ENCODE measurements at regions not wholly inside any gene's neighbourhood (a gene's known extent, or its start where the extent isn't known, plus 50 kb on each side); places are given as distances from the start of the nearest gene placed in this dataset.

GRCh38 chr5:74286734-74287695, 353.5 kb downstream of the ENC1 start:
- H3K4me1 ChIP-seq (ENCODE audit: insufficient read depth, low read length, poor library complexity, severe bottlenecking) = no peaks in the 10 kb centered on the region
- ChIA-PET POLR2A (ENCODE audit: low non-redundant PET) (interaction anchor here (0.6 kb wide), 1 partner anchor 1656 kb away, joined by 3 read pairs; no protein-coding TSS in a partner anchor), CTCF (no interaction called here)
- H3K4me3 ChIP-seq (ENCODE audit: low read depth, low read length, poor library complexity, severe bottlenecking) = no peak overlapping the region
- H3K9me3 ChIP-seq (ENCODE audit: low read depth, low read length, poor library complexity, severe bottlenecking) = no peaks in the 10 kb centered on the region
- H3K36me3 ChIP-seq (ENCODE audit: insufficient read depth, low read length, poor library complexity, severe bottlenecking) = no peaks in the 10 kb centered on the region
- intact Hi-C loops (cut with micrococcal nuclease; ENCODE audit: unreplicated experiment) = no loop called here
- peaks cover 32% of the 10 kb centered on the region for H3K27me3 ChIP-seq (replicated peaks; ENCODE audit: insufficient read depth, low read depth, low read length, poor library complexity)
- DNase-seq (ENCODE audit: low spot score) = no peak
- no peak overlapping the region for H3K27ac ChIP-seq (ENCODE audit: low read depth, low read length, poor library complexity, severe bottlenecking)
- TF ChIP-seq EZH2 (IDR thresholded peaks at IDR 0.05; ENCODE audit: borderline replicate concordance, low read depth, low read length, poor library complexity, severe bottlenecking) (no peak), CTCF (conservative IDR thresholded peaks at IDR 0.05; ENCODE audit: low read depth, low read length) (no peak)
- BruUV-seq (replicated peaks) = no TSS peak

- BruUV-seq (replicated peaks) = no TSS peak
- Histone ChIP-seq H3K27ac (ENCODE audit: low read depth, low read length, poor library complexity, severe bottlenecking) (no peak overlapping the region), H3K27me3 (replicated peaks; ENCODE audit: insufficient read depth, low read depth, low read length, poor library complexity) (peaks cover 24% of the 10 kb centered on the region), H3K36me3 (ENCODE audit: insufficient read depth, low read length, poor library complexity, severe bottlenecking) (no peaks in the 10 kb centered on the region), H3K4me3 (ENCODE audit: low read depth, low read length, poor library complexity, severe bottlenecking) (no peak overlapping the region), H3K9me3 (ENCODE audit: low read depth, low read length, poor library complexity, severe bottlenecking) (no peaks in the 10 kb centered on the region), H3K4me1 (ENCODE audit: insufficient read depth, low read length, poor library complexity, severe bottlenecking) (no peaks in the 10 kb centered on the region)
- DNase-seq (ENCODE audit: low spot score) = no peak
- intact Hi-C loops (cut with micrococcal nuclease; ENCODE audit: unreplicated experiment) = no loop called here
- POLR2A ChIA-PET (ENCODE audit: low non-redundant PET) = interaction anchor here (0.7 kb wide), 1 partner anchor 488 kb away, joined by 3 read pairs; no protein-coding TSS in a partner anchor
- CTCF ChIA-PET = no interaction called here
- TF ChIP-seq EZH2 (IDR thresholded peaks at IDR 0.05; ENCODE audit: borderline replicate concordance, low read depth, low read length, poor library complexity, severe bottlenecking) = no peak
- TF ChIP-seq CTCF (conservative IDR thresholded peaks at IDR 0.05; ENCODE audit: low read depth, low read length) = no peak
Measured at GRCh38 chr5:74285675-74286280, 354.8 kb downstream of the ENC1 start.

GRCh38 chr5:74282490-74282889, 358.0 kb downstream of the ENC1 start:
- H3K4me1 ChIP-seq (ENCODE audit: insufficient read depth, low read length, poor library complexity, severe bottlenecking) = no peaks in the 10 kb centered on the region
- peaks cover 18% of the 10 kb centered on the region for H3K27me3 ChIP-seq (replicated peaks; ENCODE audit: insufficient read depth, low read depth, low read length, poor library complexity)
- ChIA-PET POLR2A (ENCODE audit: low non-redundant PET) (no interaction called here), CTCF (no interaction called here)
- H3K27ac ChIP-seq (ENCODE audit: low read depth, low read length, poor library complexity, severe bottlenecking) = no peak overlapping the region
- H3K36me3 ChIP-seq (ENCODE audit: insufficient read depth, low read length, poor library complexity, severe bottlenecking) = no peaks in the 10 kb centered on the region
- intact Hi-C loops (cut with micrococcal nuclease; ENCODE audit: unreplicated experiment) = no loop called here
- no peak for TF ChIP-seq CTCF (conservative IDR thresholded peaks at IDR 0.05; ENCODE audit: low read depth, low read length)
- DNase-seq (ENCODE audit: low spot score) = no peak
- no TSS peak for BruUV-seq (replicated peaks)
- H3K4me3 ChIP-seq (ENCODE audit: low read depth, low read length, poor library complexity, severe bottlenecking) = no peak overlapping the region
- no peaks in the 10 kb centered on the region for H3K9me3 ChIP-seq (ENCODE audit: low read depth, low read length, poor library complexity, severe bottlenecking)
